MM.1S (cell line): ENCODE measurements at regions not wholly inside any gene's neighbourhood (a gene's known extent, or its start where the extent isn't known, plus 50 kb on each side); places are given as distances from the start of the nearest gene placed in this dataset.

ENCODE experiments used
- CTCF ChIP-seq: fragments of 300-600 bp; sonication (generic); IDR thresholded peaks from 2 replicates; pipeline ENCODE4 v1.5.1; 2016; ENCODE audit warnings: antibody characterized with exemption, low read length, mixed read lengths
- EZH2 ChIP-seq: fragments of 300-600 bp; sonication (generic); optimal IDR thresholded peaks from 2 replicates; pipeline ENCODE3; 2017; ENCODE audit warnings: low read depth, mild to moderate bottlenecking, antibody characterized with exemption, low read length, mixed read lengths

- TF ChIP-seq CTCF = no peak
- no peak for TF ChIP-seq EZH2
Observed at GRCh38 chr5:56492812-56493211, 259.7 kb upstream of the ANKRD55 start.
